GM18517 (cell line): ENCODE measurements at regions not wholly inside any gene's neighbourhood (a gene's known extent, or its start where the extent isn't known, plus 50 kb on each side); places are given as distances from the start of the nearest gene placed in this dataset.
"Not testable (repeated sequence)": the region's sequence is repeated elsewhere in the genome, so short reads cannot be mapped to it uniquely, and the experiment has no call there.

Experiments used
- ATAC-seq: cut with Tn5 transposase; IDR thresholded peaks from one replicate; pipeline ENCODE4 v1.9.1; 2021; ENCODE audit warnings: mild to moderate bottlenecking, moderate library complexity; ENCODE audit not compliant: unreplicated experiment

- no peak for ATAC-seq
These were observed 239.9 kb upstream of the KCND2 start for GRCh38 chr7:120033114-120033513.

GRCh38 chr7:120039138-120039537 lies 233.8 kb upstream of the KCND2 start:
- ATAC-seq: no peak

- no peak for ATAC-seq
These were observed 231.2 kb upstream of the KCND2 start for GRCh38 chr7:120041798-120042197.

GRCh38 chr7:120043250-120043649 lies 229.7 kb upstream of the KCND2 start:
- ATAC-seq: no peak

- ATAC-seq: no peak
These were observed 220.0 kb upstream of the KCND2 start for GRCh38 chr7:120052884-120053382.

- no peak for ATAC-seq
These were observed 219.5 kb upstream of the KCND2 start for GRCh38 chr7:120053390-120053961.

GRCh38 chr7:120054376-120055100 lies 218.4 kb upstream of the KCND2 start:
- ATAC-seq: no peak

GRCh38 chr7:120055300-120055699 lies 217.7 kb upstream of the KCND2 start:
- ATAC-seq: no peak

- no peak for ATAC-seq
These were observed 216.7 kb upstream of the KCND2 start for GRCh38 chr7:120056227-120056626.

GRCh38 chr7:120059641-120060040 lies 213.3 kb upstream of the KCND2 start:
- no peak for ATAC-seq

- ATAC-seq: no peak
These were observed 212.7 kb upstream of the KCND2 start for GRCh38 chr7:120060281-120060680.

GRCh38 chr7:120060875-120061274 lies 212.1 kb upstream of the KCND2 start:
- ATAC-seq: no peak

GRCh38 chr7:120064565-120064964 lies 208.4 kb upstream of the KCND2 start:
- ATAC-seq: peak; percentile 95

- not testable (repeated sequence) for ATAC-seq
These were observed 206.1 kb upstream of the KCND2 start for GRCh38 chr7:120066898-120067297.

- ATAC-seq: no peak
These were observed 202.8 kb upstream of the KCND2 start for GRCh38 chr7:120070201-120070600.

GRCh38 chr7:120077777-120078176 lies 195.2 kb upstream of the KCND2 start:
- no peak for ATAC-seq

GRCh38 chr7:120079022-120079421 lies 194.0 kb upstream of the KCND2 start:
- no peak for ATAC-seq

- ATAC-seq: no peak
These were observed 193.3 kb upstream of the KCND2 start for GRCh38 chr7:120079704-120080103.

GRCh38 chr7:120086468-120086867 lies 186.5 kb upstream of the KCND2 start:
- not testable (repeated sequence) for ATAC-seq

GRCh38 chr7:120089968-120090367 lies 183.0 kb upstream of the KCND2 start:
- ATAC-seq: no peak

- ATAC-seq: no peak
These were observed 181.2 kb upstream of the KCND2 start for GRCh38 chr7:120091807-120092206.

- ATAC-seq: no peak
These were observed 176.0 kb upstream of the KCND2 start for GRCh38 chr7:120097020-120097419.

- ATAC-seq: no peak
These were observed 175.2 kb upstream of the KCND2 start for GRCh38 chr7:120097774-120098173.
